Peyer's patch (tissue), 4 donors: ENCODE measurements at regions not wholly inside any gene's neighbourhood (a gene's known extent, or its start where the extent isn't known, plus 50 kb on each side); places are given as distances from the start of the nearest gene placed in this dataset.

Source experiments
- POLR2A ChIP-seq, 2 donors: fragments of 450-650 bp; IDR thresholded peaks; one replicate each; pipeline ENCODE4 v1.5.1; 2017; ENCODE audit warnings: antibody characterized with exemption in 2 of 2, mild to moderate bottlenecking in 2 of 2, moderate library complexity in 2 of 2
- TF ChIP-seq, protein P1 (sequence below), 6 experiments: fragments of 450-650 bp in 4 of 6; fragments of 200-600 bp in 2 of 6; sonication (generic) in 1 of 6; IDR thresholded peaks; one replicate each; pipeline ENCODE4 v1.5.1; 2017 to 2019; ENCODE audit warnings: antibody characterized with exemption in 6 of 6, mild to moderate bottlenecking in 3 of 6, moderate library complexity in 1 of 6

- TF ChIP-seq, protein P1, sequence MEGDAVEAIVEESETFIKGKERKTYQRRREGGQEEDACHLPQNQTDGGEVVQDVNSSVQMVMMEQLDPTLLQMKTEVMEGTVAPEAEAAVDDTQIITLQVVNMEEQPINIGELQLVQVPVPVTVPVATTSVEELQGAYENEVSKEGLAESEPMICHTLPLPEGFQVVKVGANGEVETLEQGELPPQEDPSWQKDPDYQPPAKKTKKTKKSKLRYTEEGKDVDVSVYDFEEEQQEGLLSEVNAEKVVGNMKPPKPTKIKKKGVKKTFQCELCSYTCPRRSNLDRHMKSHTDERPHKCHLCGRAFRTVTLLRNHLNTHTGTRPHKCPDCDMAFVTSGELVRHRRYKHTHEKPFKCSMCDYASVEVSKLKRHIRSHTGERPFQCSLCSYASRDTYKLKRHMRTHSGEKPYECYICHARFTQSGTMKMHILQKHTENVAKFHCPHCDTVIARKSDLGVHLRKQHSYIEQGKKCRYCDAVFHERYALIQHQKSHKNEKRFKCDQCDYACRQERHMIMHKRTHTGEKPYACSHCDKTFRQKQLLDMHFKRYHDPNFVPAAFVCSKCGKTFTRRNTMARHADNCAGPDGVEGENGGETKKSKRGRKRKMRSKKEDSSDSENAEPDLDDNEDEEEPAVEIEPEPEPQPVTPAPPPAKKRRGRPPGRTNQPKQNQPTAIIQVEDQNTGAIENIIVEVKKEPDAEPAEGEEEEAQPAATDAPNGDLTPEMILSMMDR (IDR thresholded peaks at IDR 0.05), result no peak
- no peak for TF ChIP-seq POLR2A (IDR thresholded peaks at IDR 0.05)
These were observed 152.7 kb downstream of the POLR2M start for GRCh38 chr15:57859130-57859685.
